GM19238 (cell line): ENCODE measurements at regions not wholly inside any gene's neighbourhood (a gene's known extent, or its start where the extent isn't known, plus 50 kb on each side); places are given as distances from the start of the nearest gene placed in this dataset.
"Not testable (repeated sequence)": the region's sequence is repeated elsewhere in the genome, so short reads cannot be mapped to it uniquely, and the experiment has no call there.

ENCODE experiments used
- DNase-seq: peaks from one replicate; pipeline ENCODE4 v3.0.0; 2011; ENCODE audit warnings: low spot score; ENCODE audit not compliant: insufficient read length

DNA sequence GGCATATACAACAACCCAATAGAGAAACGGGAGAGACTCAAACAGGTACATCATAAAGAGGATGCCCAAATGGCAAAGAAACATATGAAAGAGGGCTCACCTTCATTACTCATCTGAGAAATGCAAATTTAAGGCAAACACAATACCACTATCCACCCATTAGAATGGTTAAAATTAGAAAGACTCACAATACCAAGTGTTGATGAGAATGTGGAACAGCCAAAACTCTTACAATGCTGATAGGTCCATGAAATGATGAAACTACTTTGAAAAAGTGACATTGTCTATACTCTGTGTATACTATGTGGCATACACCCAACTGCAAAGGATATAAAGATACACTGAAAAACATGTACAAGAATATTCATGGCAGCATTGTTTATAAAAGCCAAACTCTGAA, 96.2 kb upstream of the TSHZ3 start:
- DNase-seq: no peak

DNA sequence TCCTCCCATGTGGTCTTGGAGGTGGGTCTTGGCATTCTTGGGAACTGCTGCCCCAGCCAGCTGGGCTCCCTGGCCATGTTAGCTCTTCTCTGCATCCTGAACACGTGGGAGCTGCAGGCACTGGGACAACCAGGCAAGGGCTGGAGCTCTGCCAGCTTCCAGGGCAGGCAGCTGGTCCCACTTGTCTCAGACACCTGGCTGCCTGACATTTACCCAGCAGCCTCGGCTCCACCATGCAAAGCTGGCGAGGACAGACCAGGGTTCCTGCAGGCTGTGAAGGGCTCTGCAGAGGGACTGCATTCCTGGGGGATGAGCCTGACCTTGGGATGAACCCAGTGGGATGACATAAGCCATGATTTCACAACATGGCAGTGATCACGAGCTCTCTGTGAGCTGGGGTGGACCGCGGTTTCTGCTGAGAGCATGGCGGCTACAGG, 99.0 kb upstream of the TSHZ3 start:
- DNase-seq: no peak

DNA sequence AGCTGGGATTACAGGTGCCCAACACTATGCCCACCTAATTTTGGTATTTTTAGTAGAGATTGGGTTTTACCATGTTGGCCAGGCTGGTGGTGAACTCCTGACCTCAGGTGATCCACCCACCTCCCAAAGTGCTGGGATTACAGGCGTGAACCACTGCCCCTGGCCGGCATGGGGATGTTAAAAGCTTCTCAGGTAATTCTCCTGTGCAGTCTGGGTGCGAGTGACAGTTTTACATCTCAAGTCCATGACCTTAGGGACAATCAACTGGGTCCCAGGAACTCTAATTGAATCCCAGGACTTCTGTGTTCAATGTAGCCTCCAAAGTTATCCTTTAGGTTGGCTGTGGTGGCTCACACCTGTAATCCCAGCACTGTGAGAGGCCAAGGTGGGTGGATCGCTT, 100.1 kb upstream of the TSHZ3 start:
- no peak for DNase-seq

DNA sequence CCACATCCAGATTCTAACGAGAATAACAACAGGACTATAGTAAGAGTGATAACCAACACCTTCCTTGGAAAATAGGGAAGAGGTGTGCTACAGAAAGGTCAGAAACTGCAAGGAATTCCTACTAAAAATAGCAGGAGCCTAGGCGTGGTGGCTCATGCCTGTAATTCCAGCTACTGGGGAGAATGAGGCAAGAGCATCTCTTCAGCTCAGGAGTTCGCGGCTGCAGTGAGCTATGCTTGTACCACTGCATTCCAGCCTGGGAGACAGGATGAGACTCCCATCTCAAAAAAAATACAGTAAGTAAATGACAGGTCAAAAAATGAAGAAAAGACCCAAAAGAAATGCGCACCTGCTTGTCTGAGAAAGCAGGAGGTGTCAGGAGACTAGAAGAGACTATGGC, 101.5 kb upstream of the TSHZ3 start:
- DNase-seq: no peak

DNA sequence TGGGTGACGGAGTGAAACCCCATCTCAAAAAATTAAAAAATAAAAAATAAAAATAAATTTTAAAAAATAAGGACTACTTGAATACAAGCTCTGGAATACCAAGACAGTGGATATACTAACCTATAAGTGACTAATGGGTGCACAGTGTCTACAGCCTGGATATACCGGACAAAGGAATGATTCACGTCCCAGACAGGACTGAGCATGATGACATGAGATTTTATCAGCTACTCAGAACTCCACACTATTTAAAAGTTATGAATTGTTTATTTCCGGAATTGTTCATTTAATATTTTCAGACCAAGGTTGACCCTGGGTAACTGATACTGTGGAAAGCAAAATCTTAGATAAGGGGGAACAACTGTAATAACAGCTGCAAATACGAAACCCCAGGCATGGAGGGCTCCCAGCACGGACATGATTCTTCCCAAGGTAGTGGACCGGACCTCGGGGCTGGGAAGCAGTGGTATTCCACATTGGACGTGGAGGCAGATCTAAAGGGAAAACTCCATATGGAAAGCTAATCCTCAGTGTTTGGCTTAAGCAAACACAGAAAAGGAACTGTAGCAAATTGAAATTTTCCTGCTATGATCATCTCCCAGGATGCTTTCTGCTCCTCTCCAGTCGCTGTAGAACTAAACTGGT, 102.6 kb upstream of the TSHZ3 start:
- DNase-seq: no peak

DNA sequence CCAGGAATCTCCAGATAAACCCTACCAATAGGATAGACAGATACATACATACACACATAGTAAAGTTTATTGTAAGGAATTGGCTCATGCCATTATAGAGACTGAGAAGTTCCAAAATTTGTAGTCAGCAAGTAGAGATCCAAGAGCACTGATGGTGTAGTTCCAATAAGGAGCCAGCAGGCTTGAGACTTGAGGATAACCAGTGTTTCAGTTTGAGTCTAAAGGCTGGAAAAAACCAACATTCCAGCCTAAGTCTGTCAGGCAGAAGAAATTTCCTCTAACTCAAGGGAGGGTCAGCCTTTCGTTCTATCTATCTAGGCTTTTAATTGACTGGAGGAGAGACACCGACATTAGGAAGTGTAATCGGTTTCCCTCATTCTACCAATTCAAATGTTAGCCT, 110.2 kb upstream of the TSHZ3 start:
- DNase-seq: no peak

DNA sequence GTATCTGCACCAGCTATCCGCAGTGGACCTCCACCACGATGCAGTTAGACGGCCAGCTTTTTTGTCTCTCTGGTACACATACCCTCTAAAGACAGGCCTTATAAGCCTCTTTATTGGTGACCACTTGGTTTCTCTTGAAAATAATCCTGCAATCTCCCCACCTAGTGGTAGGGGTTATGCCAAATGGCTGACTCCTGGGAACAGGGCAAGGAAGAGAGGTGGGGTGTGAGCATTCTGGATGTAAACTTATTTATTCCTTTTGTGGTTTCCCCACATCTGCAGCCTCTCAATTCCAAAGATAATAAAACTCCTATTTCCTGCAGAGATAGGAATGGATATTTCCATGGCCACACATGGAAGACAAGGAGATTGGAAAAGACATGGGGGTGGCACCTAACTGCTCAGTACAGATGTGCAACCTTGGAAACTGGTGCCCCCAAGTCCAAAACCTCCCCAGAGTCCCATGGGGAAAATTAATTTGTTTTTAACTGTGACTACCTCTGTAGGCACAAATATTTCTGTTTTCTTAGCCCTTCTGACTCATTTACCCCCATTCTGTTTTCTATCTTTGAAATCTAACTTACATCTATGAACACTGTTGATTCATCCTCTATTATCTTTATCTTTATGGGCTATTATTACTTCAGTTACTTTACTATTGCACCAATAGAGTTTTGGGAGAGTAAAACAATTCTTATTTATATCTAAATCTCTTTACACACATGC, 112.7 kb upstream of the TSHZ3 start:
- DNase-seq: no peak

DNA sequence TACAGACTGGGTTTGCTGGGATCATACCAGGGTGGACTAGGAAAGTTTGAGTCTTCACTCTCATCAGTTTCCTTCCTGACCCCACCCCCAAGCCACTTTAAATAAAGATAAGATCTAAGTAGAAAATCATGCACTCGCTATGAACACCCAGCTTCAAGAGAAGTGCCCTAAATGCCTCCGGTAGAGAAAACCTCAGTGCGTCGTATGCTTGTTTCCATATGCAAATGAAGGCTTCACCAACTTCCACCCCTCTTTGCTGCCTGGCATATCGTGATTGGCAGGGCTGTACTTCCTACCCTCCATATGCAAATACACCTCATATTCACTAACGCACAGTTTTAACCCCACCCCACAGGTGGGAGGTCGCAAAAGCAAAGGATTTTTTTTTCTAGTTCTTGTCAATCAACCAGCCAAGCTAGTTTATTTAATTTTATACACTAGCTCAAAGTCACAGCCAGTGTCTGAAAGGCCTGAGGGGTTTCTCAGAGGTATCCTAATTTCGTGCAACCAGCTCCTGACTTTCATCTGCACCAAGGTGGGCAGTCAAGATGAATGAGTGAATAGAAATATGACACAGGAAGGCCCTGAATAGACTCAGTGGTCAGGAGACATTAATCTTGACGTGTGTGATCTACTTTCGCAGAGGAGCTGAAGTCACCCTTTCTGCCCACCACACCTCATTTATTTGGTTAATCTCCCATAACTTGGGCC, 121.1 kb upstream of the TSHZ3 start:
- DNase-seq: no peak

DNA sequence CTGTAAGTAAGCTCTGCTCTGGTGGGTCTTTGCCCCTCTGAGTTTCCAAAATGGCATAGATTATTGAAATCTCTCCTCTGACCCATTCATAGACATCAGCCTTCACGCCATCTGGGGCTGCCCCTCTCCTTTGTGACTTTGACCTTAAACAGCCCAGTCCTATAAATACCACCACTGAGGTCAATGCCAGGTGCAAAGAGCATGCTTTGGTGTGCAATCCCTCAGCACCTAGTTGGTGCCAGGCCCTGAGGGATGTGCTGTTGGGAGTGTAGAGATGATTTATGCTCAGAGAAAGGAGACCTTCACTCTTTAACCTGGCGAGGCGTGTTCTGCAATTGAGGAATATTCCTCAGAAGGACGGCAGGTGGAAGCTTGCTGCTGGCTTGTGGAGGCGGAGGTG, 121.7 kb upstream of the TSHZ3 start:
- DNase-seq: no peak

DNA sequence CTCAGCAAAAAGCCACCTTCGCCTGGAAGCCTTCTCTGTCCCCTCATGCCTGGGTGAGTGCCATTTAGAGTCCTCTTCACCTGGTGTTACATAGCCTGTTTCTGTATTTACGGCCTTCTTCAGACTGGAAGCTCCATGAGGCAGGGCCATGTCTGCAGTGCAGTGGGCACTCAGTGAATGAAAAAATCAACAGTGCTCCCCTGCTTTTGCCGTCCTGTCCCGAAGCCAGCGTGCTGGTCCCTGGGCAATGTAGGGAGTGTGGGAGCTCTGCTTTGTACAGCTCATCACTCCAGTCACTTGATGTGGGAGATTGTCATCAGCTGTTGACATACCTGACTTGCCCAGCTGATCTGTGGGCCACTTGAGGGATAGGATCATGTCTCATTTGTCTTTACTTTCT, 129.0 kb upstream of the TSHZ3 start:
- DNase-seq: no peak

DNA sequence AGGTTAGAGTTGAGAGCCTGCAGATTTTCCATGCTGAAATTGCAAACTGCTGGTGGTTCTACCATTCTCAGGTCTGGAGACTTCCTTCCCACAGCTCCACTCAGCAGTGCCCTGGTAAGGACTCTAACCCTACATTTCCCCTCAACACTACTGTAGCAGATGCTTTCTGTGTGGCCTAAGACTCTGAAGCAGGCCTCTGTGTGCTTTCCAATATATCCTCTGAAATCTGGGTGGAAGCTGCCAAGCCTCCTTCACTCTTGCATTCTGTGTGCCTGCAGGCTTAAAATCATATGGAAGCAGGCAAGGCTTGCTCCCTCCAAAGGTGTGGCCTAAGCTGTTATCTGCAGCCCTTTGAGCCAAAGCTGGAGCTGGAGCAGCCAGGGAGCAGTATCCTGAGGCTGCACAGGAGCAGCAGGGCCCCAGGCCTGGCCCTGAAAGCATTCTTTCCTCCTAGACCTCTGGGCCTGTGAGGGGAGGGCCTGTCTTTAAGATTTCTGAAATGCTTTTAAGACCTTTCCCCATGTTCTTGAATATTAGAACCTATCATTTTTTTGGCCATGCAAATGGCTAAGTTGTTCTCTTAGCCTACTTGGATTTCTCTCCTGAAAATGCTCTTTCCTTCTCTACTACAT, 134.1 kb upstream of the TSHZ3 start:
- no peak for DNase-seq

DNA sequence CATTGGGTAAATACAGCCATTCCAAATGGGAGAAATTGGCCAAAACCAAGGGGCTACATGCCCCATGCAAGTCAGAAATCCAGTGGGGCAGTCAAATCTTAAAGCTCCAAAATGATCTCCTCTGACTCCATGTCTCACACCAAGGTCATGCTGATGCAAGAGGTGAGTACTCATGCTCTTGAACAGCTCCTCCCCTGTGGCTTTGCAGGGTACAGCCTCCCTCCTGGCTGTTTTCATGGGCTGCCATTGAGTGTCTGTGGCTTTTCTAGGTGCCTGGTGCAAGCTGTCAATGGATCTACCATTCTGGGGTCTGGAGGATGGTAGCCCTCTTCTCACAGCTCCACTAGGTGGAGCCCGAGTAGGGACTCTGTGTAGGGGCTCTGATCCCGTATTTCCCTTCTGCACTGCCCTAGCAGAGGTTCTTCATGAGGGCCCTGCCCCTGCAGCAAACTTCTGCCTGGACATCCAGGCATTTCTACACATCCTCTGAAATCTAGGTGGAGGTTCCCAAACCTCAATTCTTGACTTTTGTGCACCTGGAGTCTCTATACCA, 135.7 kb upstream of the TSHZ3 start:
- DNase-seq: not testable (repeated sequence)

DNA sequence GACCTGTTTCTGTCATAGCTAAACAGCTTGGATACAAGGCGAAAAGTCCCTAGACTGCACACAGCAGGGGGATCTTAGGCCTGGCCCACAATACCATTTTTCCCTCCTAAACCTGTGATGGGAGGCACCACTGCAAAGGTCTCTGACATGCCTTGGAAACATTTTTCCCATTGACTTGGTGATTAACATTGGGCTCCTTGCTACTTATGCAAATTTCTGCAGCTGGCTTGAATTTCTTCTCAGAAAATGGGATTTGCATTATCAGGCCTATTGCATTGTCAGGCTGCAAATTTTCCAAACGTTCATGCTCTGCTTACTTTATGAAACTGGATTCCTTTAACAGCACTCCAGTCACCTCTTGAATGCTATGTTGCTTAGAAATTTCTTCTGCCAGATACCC, 136.2 kb upstream of the TSHZ3 start:
- DNase-seq: no peak

DNA sequence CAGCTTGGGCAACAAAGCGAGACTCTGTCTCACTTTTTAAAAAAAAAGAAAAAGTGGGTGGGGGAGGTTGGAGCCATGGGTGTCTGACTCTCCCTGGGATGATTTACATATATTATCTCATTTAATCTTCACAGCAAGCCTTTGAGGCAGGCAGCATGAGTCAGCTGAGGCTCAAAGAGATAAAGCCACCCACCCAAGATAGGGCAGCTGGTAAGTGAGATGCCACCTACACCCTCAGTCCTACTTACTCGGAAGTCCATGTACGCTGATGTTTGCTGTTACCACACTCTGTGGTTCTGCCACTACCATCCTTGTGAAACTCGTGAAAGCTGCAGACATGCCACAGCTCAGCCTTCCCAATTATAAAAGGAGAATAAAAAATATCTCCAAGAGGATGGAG, 142.0 kb upstream of the TSHZ3 start:
- DNase-seq: no peak

DNA sequence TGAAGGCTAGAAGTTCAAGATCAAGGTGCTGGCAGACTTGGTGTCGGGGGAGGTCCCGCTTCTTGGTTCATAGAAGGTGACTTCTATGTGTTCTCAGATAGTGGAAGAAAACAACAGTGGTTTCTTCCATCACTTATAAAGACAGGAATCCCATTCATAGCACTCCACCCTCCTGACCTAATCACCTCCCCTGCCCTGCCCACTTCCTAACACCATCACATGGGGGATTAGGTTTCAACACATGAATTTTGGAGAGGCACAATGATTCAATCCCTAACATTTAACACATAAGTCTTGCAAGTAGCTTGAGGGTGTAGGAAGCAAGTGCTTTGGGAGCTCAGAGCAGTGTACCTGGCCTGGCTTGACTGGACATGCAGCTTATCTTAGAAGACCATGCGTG, 142.8 kb upstream of the TSHZ3 start:
- DNase-seq: no peak

DNA sequence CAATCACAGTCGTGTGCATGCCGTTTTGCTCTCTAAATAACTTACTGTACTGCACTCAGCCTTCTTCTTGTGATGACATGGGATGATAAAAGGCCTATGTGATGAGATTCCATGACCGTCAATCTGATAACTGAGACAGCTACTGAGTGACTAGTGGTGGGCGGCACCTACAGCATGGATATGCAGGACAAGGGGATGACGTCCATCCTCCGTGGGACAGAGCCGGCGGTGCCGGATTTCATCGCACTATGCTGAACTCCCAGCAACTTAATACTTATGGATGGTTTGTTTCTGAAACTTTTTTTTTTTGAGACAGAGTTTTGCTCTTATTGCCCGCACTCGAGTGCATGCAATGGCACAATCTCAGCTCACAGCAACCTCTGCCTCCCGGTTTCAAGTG, 146.8 kb upstream of the TSHZ3 start:
- no peak for DNase-seq

DNA sequence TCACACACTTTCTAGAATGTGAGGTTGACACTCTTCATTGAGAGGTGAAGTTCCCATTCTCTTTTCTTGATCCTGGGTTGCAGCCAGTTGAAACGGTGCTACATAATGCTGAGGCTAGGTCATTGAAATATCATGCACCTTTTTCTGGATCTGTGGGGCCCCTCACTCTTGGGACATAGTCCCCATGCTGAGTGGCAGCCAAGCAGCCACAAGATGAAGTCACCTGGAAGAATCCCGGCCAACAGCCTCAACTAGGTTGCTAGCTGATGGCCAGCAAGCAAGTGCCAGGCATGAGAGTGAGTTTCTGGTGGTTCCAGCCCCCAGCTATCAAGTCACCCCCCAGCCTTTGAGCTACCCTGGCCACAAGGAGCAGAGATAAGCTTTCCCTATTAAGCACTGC, 148.5 kb upstream of the TSHZ3 start:
- no peak for DNase-seq

DNA sequence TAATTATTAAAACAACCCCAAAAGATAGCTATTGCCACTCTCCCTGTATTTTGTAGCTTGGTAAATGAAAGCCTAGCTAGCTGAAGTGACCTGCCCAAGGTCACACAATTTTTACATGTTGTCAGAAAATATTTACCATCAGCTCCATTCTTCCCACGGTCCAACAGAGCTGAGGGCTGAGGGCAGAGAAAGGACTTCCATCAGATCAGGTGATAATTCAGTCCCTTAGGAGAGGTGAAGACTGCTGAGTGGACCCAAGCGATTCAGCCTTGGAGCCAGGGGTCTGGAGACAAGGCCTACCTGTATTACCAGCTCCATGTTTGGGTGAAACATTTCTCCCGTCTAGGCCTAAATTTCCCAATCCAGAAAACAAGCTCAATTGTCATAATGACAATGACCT, 149.5 kb upstream of the TSHZ3 start:
- DNase-seq: no peak

DNA sequence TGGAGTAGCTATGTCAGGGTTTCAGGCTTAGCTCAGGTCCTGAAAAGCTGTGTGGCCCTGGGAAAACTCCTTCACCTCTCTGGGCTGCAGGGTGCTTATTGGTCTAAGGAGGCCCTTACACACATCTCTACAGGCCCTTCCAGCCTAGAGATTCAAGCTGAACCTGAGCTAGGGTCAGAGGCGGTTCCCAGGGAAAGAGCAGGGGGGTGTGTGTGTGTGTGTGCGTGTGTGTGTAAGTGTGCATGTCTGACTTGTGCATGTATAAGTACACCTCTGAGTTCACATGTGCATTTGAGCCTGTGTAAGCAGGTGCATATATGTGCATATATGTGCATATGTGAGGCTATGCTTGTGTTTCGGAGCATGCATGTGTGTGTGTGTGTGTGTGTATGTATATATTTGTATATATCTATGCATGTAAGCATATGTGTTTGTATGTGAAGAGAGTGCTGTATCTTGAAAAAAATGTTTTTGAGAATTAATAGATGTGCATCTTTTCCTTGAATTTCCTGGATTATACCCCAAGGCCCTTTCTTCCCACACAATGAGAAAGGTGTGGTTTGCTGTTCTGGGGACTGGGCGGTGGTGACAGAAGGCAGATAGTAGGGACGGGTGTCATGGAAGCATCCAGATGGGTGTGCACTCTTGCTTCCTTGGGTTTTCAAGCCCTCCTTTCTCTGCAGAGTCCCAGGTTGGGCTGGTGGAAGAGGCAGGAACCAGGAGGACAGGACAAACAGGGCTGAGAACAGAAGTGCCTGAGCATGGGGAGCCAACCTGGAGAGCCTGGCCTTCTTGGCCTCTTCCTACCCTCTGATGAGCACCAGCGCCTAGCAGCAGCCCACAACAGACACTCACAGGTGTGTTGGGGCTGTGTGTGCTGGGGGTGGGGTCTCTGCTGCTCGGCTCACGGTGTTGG, 150.3 kb upstream of the TSHZ3 start:
- DNase-seq: no peak

DNA sequence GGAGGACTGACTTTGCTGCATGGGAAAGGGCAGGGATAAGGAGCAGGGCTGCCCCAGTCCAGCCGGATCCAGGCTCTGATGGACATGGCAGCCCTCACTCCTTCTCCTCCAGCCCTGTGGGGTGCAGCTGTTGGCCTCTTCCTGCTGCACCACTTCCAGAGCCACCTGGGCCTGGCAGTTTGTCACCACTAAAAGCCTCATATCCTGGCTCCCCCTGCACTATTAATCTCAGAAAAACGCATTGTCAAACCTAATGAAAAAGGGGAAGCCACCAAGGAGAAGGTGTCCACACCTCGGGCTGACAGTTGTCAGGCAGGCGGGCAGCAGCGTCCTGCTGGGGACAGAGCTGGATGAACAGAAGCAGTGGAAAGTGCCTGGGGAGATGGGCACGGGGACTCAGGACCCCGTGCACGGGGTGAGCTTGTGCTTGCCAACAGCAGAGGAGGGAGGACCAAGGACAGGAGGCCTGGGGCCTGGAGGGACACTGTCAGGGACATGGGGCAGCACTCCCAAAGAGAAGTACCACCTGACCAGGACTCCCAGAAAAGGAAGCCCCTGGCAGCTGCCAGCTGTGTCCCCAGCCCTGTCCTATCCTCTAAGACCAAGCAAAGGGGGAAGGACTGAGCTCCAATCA, 151.1 kb upstream of the TSHZ3 start:
- DNase-seq: no peak
